NCI-H69 (cell line): ENCODE measurements at regions not wholly inside any gene's neighbourhood (a gene's known extent, or its start where the extent isn't known, plus 50 kb on each side); places are given as distances from the start of the nearest gene placed in this dataset.
"Not testable (repeated sequence)": the region's sequence is repeated elsewhere in the genome, so short reads cannot be mapped to it uniquely, and the experiment has no call there.

Experiments
- DNase-seq: peaks from one replicate; lab custom pipeline; 2025; lab: John Stamatoyannopoulos, UW

- DNase-seq, result no peak
These were observed 84.0 kb downstream of the NSUN2 start for GRCh38 chr5:6548756-6549285.

- DNase-seq, result not testable (repeated sequence)
These were observed 84.8 kb downstream of the NSUN2 start for GRCh38 chr5:6547926-6548519.

DNA sequence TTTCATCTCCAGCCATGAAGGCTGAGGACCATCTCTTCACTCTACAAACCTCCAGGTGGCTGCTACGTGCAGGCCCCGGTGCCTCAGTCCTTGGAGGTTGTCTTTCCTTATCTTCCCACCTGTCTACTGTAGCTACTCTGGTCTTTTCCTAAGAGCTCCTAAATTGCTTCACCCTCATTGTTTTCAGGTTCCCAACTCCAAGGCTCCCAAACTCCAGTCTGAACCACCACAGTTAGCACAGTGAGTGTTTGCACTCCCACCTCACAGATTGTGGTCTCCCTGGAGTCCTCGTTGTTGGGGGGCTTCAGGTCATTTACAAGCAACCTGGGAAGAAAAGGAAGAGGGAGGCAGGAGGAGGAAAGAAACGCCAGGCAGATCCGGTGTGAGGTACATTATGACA is 85.3 kb downstream of the NSUN2 start:
- DNase-seq, result no peak

GRCh38 chr5:6545770-6546690 is 86.8 kb downstream of the NSUN2 start:
- DNase-seq, result peak; percentile 77

GRCh38 chr5:6545036-6545693 is 87.7 kb downstream of the NSUN2 start:
- DNase-seq, result no peak

DNA sequence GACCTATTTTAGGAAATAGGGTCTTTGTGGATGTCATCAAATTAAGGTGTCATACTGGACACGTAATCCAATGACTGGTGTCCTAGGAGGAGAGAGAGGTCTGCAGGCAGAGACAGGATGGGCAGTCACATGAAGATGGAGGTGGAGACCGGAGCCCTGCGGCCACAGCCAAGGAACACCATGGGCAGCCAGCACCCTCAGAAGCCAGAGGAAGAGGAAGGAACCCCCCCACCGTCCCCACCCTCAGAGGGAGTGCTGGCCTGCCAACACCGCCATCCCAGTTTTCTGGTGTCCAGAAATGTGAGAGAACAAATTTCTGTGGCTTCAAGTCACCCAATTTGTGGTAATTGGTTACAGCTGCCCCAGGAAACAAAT is 88.3 kb downstream of the NSUN2 start:
- no peak for DNase-seq
